Rectal smooth muscle tissue (tissue), 1 donor: ENCODE measurements at regions not wholly inside any gene's neighbourhood (a gene's known extent, or its start where the extent isn't known, plus 50 kb on each side); places are given as distances from the start of the nearest gene placed in this dataset.
"Not testable (repeated sequence)": the region's sequence is repeated elsewhere in the genome, so short reads cannot be mapped to it uniquely, and the experiment has no call there.

Source experiments
- H3K27ac ChIP-seq: one replicate; pipeline ENCODE4 v1.7.0; 2013; ENCODE audit warnings: low read depth, low read length, inconsistent platforms
- H3K27me3 ChIP-seq: one replicate; pipeline ENCODE4 v1.7.0; 2013; ENCODE audit warnings: low read length; ENCODE audit not compliant: control insufficient read depth, insufficient read depth
- H3K36me3 ChIP-seq: one replicate; pipeline ENCODE4 v1.7.0; 2013; ENCODE audit warnings: low read length; ENCODE audit not compliant: control insufficient read depth, insufficient read depth
- H3K4me1 ChIP-seq: one replicate; pipeline ENCODE4 v1.7.0; 2013; ENCODE audit warnings: low read length; ENCODE audit not compliant: control insufficient read depth, insufficient read depth
- H3K4me3 ChIP-seq: one replicate; pipeline ENCODE4 v1.7.0; 2013; ENCODE audit warnings: low read length
- H3K9ac ChIP-seq: one replicate; pipeline ENCODE4 v1.7.0; 2013; ENCODE audit warnings: low read length

GRCh38 chr13:33682646-33683045 is 135.3 kb upstream of the RFC3 start:
- H3K4me1 ChIP-seq, H3K9ac ChIP-seq, H3K4me3 ChIP-seq, H3K36me3 ChIP-seq, H3K27me3 ChIP-seq, H3K27ac ChIP-seq: not testable (repeated sequence)

GRCh38 chr13:33683376-33683775 is 134.6 kb upstream of the RFC3 start:
- no peak overlapping the region for H3K9ac ChIP-seq
- H3K4me1 ChIP-seq = no peaks in the 10 kb centered on the region
- H3K36me3 ChIP-seq = no peaks in the 10 kb centered on the region
- H3K27ac ChIP-seq = no peak overlapping the region
- no peak overlapping the region for H3K4me3 ChIP-seq
- no peaks in the 10 kb centered on the region for H3K27me3 ChIP-seq

GRCh38 chr13:33684874-33685273 is 133.1 kb upstream of the RFC3 start:
- H3K27ac ChIP-seq = no peak overlapping the region
- no peaks in the 10 kb centered on the region for H3K27me3 ChIP-seq
- no peak overlapping the region for H3K4me3 ChIP-seq
- H3K36me3 ChIP-seq = no peaks in the 10 kb centered on the region
- H3K4me1 ChIP-seq = no peaks in the 10 kb centered on the region
- H3K9ac ChIP-seq = no peak overlapping the region

- no peaks in the 10 kb centered on the region for H3K27me3 ChIP-seq
- no peak overlapping the region for H3K27ac ChIP-seq
- H3K36me3 ChIP-seq = no peaks in the 10 kb centered on the region
- H3K4me1 ChIP-seq = no peaks in the 10 kb centered on the region
- H3K4me3 ChIP-seq = no peak overlapping the region
- no peak overlapping the region for H3K9ac ChIP-seq
These were observed 131.0 kb upstream of the RFC3 start for GRCh38 chr13:33686772-33687480.

- Histone ChIP-seq H3K36me3 (no peaks in the 10 kb centered on the region), H3K27ac (no peak overlapping the region), H3K9ac (no peak overlapping the region), H3K4me3 (no peak overlapping the region), H3K27me3 (no peaks in the 10 kb centered on the region), H3K4me1 (no peaks in the 10 kb centered on the region)
These were observed 127.6 kb upstream of the RFC3 start for GRCh38 chr13:33690354-33690753.

GRCh38 chr13:33691980-33692379 is 126.0 kb upstream of the RFC3 start:
- H3K4me1 ChIP-seq = no peaks in the 10 kb centered on the region
- H3K27me3 ChIP-seq = no peaks in the 10 kb centered on the region
- no peak overlapping the region for H3K4me3 ChIP-seq
- no peak overlapping the region for H3K9ac ChIP-seq
- no peak overlapping the region for H3K27ac ChIP-seq
- H3K36me3 ChIP-seq = no peaks in the 10 kb centered on the region

GRCh38 chr13:33692531-33692930 is 125.4 kb upstream of the RFC3 start:
- Histone ChIP-seq H3K4me1 (no peaks in the 10 kb centered on the region), H3K9ac (no peak overlapping the region), H3K4me3 (no peak overlapping the region), H3K36me3 (no peaks in the 10 kb centered on the region), H3K27me3 (no peaks in the 10 kb centered on the region), H3K27ac (no peak overlapping the region)

GRCh38 chr13:33694546-33694945 is 123.4 kb upstream of the RFC3 start:
- Histone ChIP-seq H3K4me1 (no peaks in the 10 kb centered on the region), H3K36me3 (no peaks in the 10 kb centered on the region), H3K27me3 (no peaks in the 10 kb centered on the region), H3K4me3 (no peak overlapping the region), H3K9ac (no peak overlapping the region), H3K27ac (no peak overlapping the region)

- Histone ChIP-seq H3K9ac (no peak overlapping the region), H3K4me3 (no peak overlapping the region), H3K36me3 (no peaks in the 10 kb centered on the region), H3K27ac (no peak overlapping the region), H3K27me3 (no peaks in the 10 kb centered on the region), H3K4me1 (no peaks in the 10 kb centered on the region)
These were observed 121.4 kb upstream of the RFC3 start for GRCh38 chr13:33696530-33696929.

GRCh38 chr13:33697926-33698325 is 120.0 kb upstream of the RFC3 start:
- H3K9ac ChIP-seq = no peak overlapping the region
- H3K27me3 ChIP-seq = no peaks in the 10 kb centered on the region
- no peaks in the 10 kb centered on the region for H3K36me3 ChIP-seq
- no peak overlapping the region for H3K27ac ChIP-seq
- no peak overlapping the region for H3K4me3 ChIP-seq
- H3K4me1 ChIP-seq = no peaks in the 10 kb centered on the region

GRCh38 chr13:33707449-33707848 is 110.5 kb upstream of the RFC3 start:
- Histone ChIP-seq H3K4me3 (no peak overlapping the region), H3K4me1 (no peaks in the 10 kb centered on the region), H3K27me3 (no peaks in the 10 kb centered on the region), H3K27ac (no peak overlapping the region), H3K36me3 (no peaks in the 10 kb centered on the region), H3K9ac (no peak overlapping the region)

GRCh38 chr13:33710924-33711323 is 107.0 kb upstream of the RFC3 start:
- Histone ChIP-seq H3K4me3 (no peak overlapping the region), H3K36me3 (no peaks in the 10 kb centered on the region), H3K9ac (no peak overlapping the region), H3K4me1 (no peaks in the 10 kb centered on the region), H3K27me3 (no peaks in the 10 kb centered on the region), H3K27ac (no peak overlapping the region)

- Histone ChIP-seq H3K36me3 (no peaks in the 10 kb centered on the region), H3K27ac (no peak overlapping the region), H3K4me1 (no peaks in the 10 kb centered on the region), H3K4me3 (no peak overlapping the region), H3K9ac (no peak overlapping the region), H3K27me3 (no peaks in the 10 kb centered on the region)
These were observed 106.5 kb upstream of the RFC3 start for GRCh38 chr13:33711436-33711835.
